ES-I3 (cell line): ENCODE measurements at regions not wholly inside any gene's neighbourhood (a gene's known extent, or its start where the extent isn't known, plus 50 kb on each side); places are given as distances from the start of the nearest gene placed in this dataset.

Source experiments
- H3K36me3 ChIP-seq: 2 replicates; pipeline ENCODE4 v1.6.1; 2013; ENCODE audit warnings: mild to moderate bottlenecking, low read length, control low read depth, moderate library complexity; ENCODE audit not compliant: insufficient read depth
- H3K4me1 ChIP-seq: 2 replicates; pipeline ENCODE4 v1.6.1; 2013; ENCODE audit warnings: mild to moderate bottlenecking, control low read depth, low read length; ENCODE audit not compliant: insufficient read depth
- H3K9ac ChIP-seq: 2 replicates; pipeline ENCODE4 v1.6.1; 2013; ENCODE audit warnings: low read depth, mild to moderate bottlenecking, low read length, moderate library complexity
- H3K9me3 ChIP-seq: 2 replicates; pipeline ENCODE4 v1.6.1; 2013; ENCODE audit warnings: mild to moderate bottlenecking, low read length, moderate library complexity; ENCODE audit not compliant: control insufficient read depth, insufficient read depth

DNA sequence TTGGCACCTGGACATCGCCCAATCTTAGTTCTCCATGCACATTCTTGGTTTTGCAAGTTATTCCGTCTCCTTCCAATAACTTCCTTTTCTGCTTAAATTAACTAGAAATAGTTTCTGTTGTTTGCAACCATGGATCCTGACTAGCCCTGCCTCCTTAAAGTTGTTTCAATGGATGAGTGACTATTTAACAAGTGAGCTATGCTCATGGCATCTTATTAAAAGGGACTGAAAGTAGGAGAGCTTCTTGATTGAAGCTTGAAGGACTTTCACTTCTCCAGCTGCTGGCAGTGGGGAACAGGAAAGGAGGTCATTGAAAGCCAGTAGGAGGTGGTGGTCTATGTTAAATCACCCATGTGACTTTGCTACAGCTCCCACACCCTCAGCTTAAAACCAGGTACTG, 466.8 kb downstream of the ARHGEF28 start:
- Histone ChIP-seq H3K4me1 (no peaks in the 10 kb centered on the region), H3K36me3 (no peaks in the 10 kb centered on the region), H3K9ac (no peak overlapping the region), H3K9me3 (peaks cover 3% of the 10 kb centered on the region; the same call in 1 of the 2 replicates)

GRCh38 chr5:74085782-74086181, 459.8 kb downstream of the ARHGEF28 start:
- H3K9ac ChIP-seq = no peak overlapping the region
- no peaks in the 10 kb centered on the region for H3K36me3 ChIP-seq
- H3K4me1 ChIP-seq = no peaks in the 10 kb centered on the region
- no peaks in the 10 kb centered on the region for H3K9me3 ChIP-seq

- H3K9ac ChIP-seq = no peak overlapping the region
- H3K4me1 ChIP-seq = no peaks in the 10 kb centered on the region
- H3K9me3 ChIP-seq = no peaks in the 10 kb centered on the region
- H3K36me3 ChIP-seq = no peaks in the 10 kb centered on the region
Measured at GRCh38 chr5:74085186-74085585, 459.2 kb downstream of the ARHGEF28 start.

DNA sequence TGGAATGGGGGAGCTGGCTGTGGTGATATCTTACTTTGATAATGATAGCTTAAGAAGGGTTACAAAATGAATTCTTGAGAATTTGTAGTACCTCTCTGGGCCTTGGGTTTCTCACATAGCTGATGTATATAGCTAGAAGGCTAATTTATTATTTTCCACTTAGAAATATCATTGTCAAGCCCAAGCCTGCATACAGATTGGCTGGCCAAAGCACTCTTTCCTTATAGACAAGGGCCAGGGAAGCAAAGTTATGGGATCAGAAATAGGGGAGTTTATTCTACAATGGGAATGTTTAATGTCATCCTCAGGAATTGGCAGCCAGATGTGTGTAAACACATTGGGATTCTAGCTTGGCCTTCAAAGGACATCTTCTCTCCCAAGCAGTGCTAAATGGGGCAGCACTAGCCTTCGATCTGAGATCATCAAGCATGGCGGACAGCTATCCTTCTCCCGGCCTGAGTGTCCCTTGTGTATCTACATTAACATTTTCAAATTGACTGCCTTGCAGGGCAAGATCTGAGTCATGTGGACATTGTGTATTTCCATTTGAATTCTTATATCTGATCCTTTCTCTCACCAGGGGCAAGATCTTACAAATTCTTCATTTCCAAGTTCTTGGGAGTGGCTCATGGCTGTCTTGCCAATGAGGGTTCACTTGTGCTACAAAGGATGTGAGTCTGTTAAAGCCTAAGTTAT, 457.2 kb downstream of the ARHGEF28 start:
- H3K36me3 ChIP-seq = no peaks in the 10 kb centered on the region
- H3K9me3 ChIP-seq = no peaks in the 10 kb centered on the region
- H3K9ac ChIP-seq = no peak overlapping the region
- no peaks in the 10 kb centered on the region for H3K4me1 ChIP-seq

DNA sequence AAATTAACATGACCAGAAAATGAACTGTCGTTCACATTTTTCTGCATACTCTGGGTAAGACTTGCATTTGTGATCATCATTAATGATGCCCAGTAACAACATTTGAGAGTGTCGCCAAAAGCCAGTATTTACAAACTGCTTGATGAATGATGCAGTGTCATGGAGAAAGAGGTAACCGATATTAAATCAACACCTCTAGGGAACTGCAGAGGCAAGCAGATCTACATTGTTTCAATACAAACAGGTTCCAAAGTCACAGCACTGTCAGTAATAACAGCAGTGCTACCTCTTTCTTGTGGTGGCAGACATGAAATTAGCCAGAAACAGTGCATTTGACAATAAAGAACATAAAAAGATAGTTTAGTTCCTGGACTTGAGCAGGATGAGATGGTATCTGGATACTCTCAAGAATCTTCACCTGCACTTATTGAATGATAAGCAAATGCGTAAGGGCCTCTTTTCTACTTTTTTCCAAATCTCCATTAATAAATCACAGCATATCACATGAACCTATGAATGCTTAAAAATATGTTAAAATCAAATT, 456.6 kb downstream of the ARHGEF28 start:
- Histone ChIP-seq H3K9me3 (no peaks in the 10 kb centered on the region), H3K4me1 (no peaks in the 10 kb centered on the region), H3K36me3 (no peaks in the 10 kb centered on the region), H3K9ac (no peak overlapping the region)

GRCh38 chr5:74081126-74081525, 455.1 kb downstream of the ARHGEF28 start:
- no peak overlapping the region for H3K9ac ChIP-seq
- no peaks in the 10 kb centered on the region for H3K4me1 ChIP-seq
- no peaks in the 10 kb centered on the region for H3K9me3 ChIP-seq
- H3K36me3 ChIP-seq = no peaks in the 10 kb centered on the region

GRCh38 chr5:74079971-74080556, 454.1 kb downstream of the ARHGEF28 start:
- H3K9ac ChIP-seq = no peak overlapping the region
- no peaks in the 10 kb centered on the region for H3K9me3 ChIP-seq
- H3K4me1 ChIP-seq = no peaks in the 10 kb centered on the region
- no peaks in the 10 kb centered on the region for H3K36me3 ChIP-seq

- Histone ChIP-seq H3K9ac (no peak overlapping the region), H3K4me1 (no peaks in the 10 kb centered on the region), H3K9me3 (no peaks in the 10 kb centered on the region), H3K36me3 (no peaks in the 10 kb centered on the region)
Measured at GRCh38 chr5:74075501-74076484, 449.8 kb downstream of the ARHGEF28 start.

DNA sequence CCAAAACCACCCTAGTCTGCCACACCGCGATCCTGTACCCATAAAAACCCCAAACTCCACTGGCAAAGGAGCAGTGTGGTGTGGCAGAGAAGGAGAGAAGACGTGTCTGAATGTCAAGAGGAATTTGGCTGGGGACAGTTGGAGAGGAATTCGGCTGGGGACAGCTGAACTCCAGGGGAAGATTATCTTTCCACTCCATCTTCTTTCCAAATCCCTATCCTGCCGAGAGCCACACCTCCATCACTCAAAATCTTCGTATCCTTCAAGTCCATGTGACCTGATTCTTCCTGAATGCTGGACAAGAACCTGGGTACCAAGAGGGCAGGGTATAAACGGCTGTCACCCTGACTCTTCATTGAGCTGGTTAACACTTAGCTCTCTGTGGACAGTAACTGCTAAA, 448.1 kb downstream of the ARHGEF28 start:
- H3K9ac ChIP-seq = no peak overlapping the region
- H3K4me1 ChIP-seq = no peaks in the 10 kb centered on the region
- no peaks in the 10 kb centered on the region for H3K36me3 ChIP-seq
- no peaks in the 10 kb centered on the region for H3K9me3 ChIP-seq

GRCh38 chr5:74073257-74073656, 447.3 kb downstream of the ARHGEF28 start:
- no peaks in the 10 kb centered on the region for H3K4me1 ChIP-seq
- H3K9ac ChIP-seq = no peak overlapping the region
- no peaks in the 10 kb centered on the region for H3K36me3 ChIP-seq
- H3K9me3 ChIP-seq = no peaks in the 10 kb centered on the region

- Histone ChIP-seq H3K4me1 (no peaks in the 10 kb centered on the region), H3K9ac (no peak overlapping the region), H3K9me3 (no peaks in the 10 kb centered on the region), H3K36me3 (no peaks in the 10 kb centered on the region)
Measured at GRCh38 chr5:74072646-74073045, 446.6 kb downstream of the ARHGEF28 start.

DNA sequence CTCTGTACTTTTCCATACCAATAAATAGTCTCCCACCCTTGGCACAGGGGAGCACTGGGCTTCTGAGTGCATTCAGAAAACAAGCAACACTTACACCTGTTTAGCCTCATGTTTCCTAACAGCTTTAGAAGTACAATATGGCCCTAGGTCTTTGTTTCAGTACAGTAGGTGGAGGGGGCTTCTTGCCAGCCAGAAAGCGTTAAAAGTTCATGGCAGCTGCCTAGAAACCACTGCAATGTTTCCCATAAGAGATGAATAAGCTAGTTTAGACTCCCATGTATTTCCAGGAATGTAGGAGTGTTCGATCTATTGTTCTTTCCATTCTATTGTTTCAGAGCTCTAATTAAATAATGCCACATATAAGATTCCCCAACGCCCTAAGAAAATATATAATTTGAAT, 444.8 kb downstream of the ARHGEF28 start:
- Histone ChIP-seq H3K9me3 (no peaks in the 10 kb centered on the region), H3K36me3 (no peaks in the 10 kb centered on the region), H3K4me1 (no peaks in the 10 kb centered on the region), H3K9ac (no peak overlapping the region)

- Histone ChIP-seq H3K9me3 (no peaks in the 10 kb centered on the region), H3K4me1 (no peaks in the 10 kb centered on the region), H3K36me3 (no peaks in the 10 kb centered on the region), H3K9ac (no peak overlapping the region)
Measured at GRCh38 chr5:74069741-74070140, 443.7 kb downstream of the ARHGEF28 start.

GRCh38 chr5:74067748-74068541, 441.9 kb downstream of the ARHGEF28 start:
- H3K9ac ChIP-seq = no peak overlapping the region
- H3K4me1 ChIP-seq = no peaks in the 10 kb centered on the region
- no peaks in the 10 kb centered on the region for H3K9me3 ChIP-seq
- no peaks in the 10 kb centered on the region for H3K36me3 ChIP-seq
